Ovary (tissue), 7 donors: ENCODE measurements at regions not wholly inside any gene's neighbourhood (a gene's known extent, or its start where the extent isn't known, plus 50 kb on each side); places are given as distances from the start of the nearest gene placed in this dataset.

Experiments used
- DNase-seq, 5 donors: peaks; one replicate each; pipeline ENCODE4 v3.0.0-alpha.2; 2019 to 2020
- H3K27ac ChIP-seq, 2 donors: fragments of 200-600 bp; one replicate each; pipeline versions ENCODE4 v1.5.1 to v1.8.0; 2019 to 2022
- H3K27me3 ChIP-seq: fragments of 200-600 bp; one replicate; pipeline ENCODE4 v1.8.0; 2022
- H3K36me3 ChIP-seq: fragments of 200-600 bp; sonication (generic); one replicate; pipeline ENCODE4 v1.5.1; 2019
- H3K4me1 ChIP-seq: one replicate; pipeline ENCODE4 v1.8.1; 2013; ENCODE audit warnings: mild to moderate bottlenecking, moderate library complexity; ENCODE audit not compliant: insufficient read depth
- H3K4me3 ChIP-seq: fragments of 200-600 bp; sonication (generic); one replicate; pipeline ENCODE4 v1.5.1; 2017
- H3K9me3 ChIP-seq, 2 donors: fragments of 200-600 bp in 1 of 2; sonication (generic) in 1 of 2; one replicate each; pipeline versions ENCODE4 v1.5.1 to v1.8.1; 2013 to 2019; ENCODE audit warnings: mild to moderate bottlenecking in 1 of 2, moderate library complexity in 1 of 2
- CTCF ChIP-seq, 3 donors: fragments of 450-650 bp in 2 of 3; fragments of 200-600 bp in 1 of 3; IDR thresholded peaks; one replicate each; pipeline versions ENCODE4 v1.5.1 to v1.8.0; 2016 to 2022; ENCODE audit warnings: antibody characterized with exemption in 3 of 3, mild to moderate bottlenecking in 1 of 3
- EP300 ChIP-seq: sonication (generic); formaldehyde crosslinking; IDR thresholded peaks from one replicate; pipeline ENCODE4 v1.6.1; 2017; ENCODE audit warnings: antibody characterized with exemption
- POLR2A ChIP-seq: fragments of 450-650 bp; IDR thresholded peaks from one replicate; pipeline ENCODE4 v1.6.1; 2017; ENCODE audit warnings: antibody characterized with exemption, mild to moderate bottlenecking, moderate library complexity
- WGBS, 3 donors: extraction: QIAGEN DNeasy Blood & Tissue Kit in 1 of 3; methylation state at CpG; one replicate each; pipeline versions ENCODE4 v1.1.5 to v1.1.7; 2013 to 2017; 5-methylcytosine and 5-hydroxymethylcytosine counted together
- intact Hi-C, 4 donors: fragments of 100-400 bp; cut with DNase I; formaldehyde crosslinking; loops; one replicate each; pipeline versions ENCODE4 v1.11.0 to v1.15.1; 2022 to 2023
- donor health status: DM: no; HTN: no; CAD: no; lungs with moderate emphysema.
- donor health status: DM: no; HTN: no; CAD: no.
- donor health status: Bipolar disorder and iron deficiency.
- donor health status: DM: no; HTN: no; CAD: no.
- donor health status: DM: yes; HTN: yes; CAD: no.

- no peaks in the 10 kb centered on the region for H3K27me3 ChIP-seq
- no peak for DNase-seq
- intact Hi-C loops: no loop called here
- H3K36me3 ChIP-seq: no peaks in the 10 kb centered on the region
- TF ChIP-seq CTCF (IDR thresholded peaks at IDR 0.05): no peak
- no peak for TF ChIP-seq POLR2A
- no peak for TF ChIP-seq EP300
- H3K27ac ChIP-seq: no peak overlapping the region
- H3K4me3 ChIP-seq: no peak overlapping the region
- H3K9me3 ChIP-seq: no peaks in the 10 kb centered on the region
- WGBS, 3 donors: 83 to 91% (median 90%) methylated on average over 1 of the region's 1 CpG
- no peaks in the 10 kb centered on the region for H3K4me1 ChIP-seq
Observed at GRCh38 chr4:106494066-106494465, 125.5 kb upstream of the GIMD1 start.

- H3K4me3 ChIP-seq: no peak overlapping the region
- H3K4me1 ChIP-seq: no peaks in the 10 kb centered on the region
- no peak overlapping the region for H3K27ac ChIP-seq
- no peaks in the 10 kb centered on the region for H3K9me3 ChIP-seq
- TF ChIP-seq POLR2A: no peak
- DNase-seq: no peak
- H3K27me3 ChIP-seq: no peaks in the 10 kb centered on the region
- no peaks in the 10 kb centered on the region for H3K36me3 ChIP-seq
- intact Hi-C loops: no loop called here
Observed at GRCh38 chr4:106493086-106493485, 124.5 kb upstream of the GIMD1 start.

- TF ChIP-seq CTCF (IDR thresholded peaks at IDR 0.05): no peak
- no peak for TF ChIP-seq EP300
- no peak for TF ChIP-seq POLR2A
- 60 to 63% (median 63%) methylated on average over 2 of the region's 2 CpGs for WGBS, 3 donors
- DNase-seq: no peak
- no peaks in the 10 kb centered on the region for H3K36me3 ChIP-seq
- H3K4me3 ChIP-seq: no peak overlapping the region
- H3K27me3 ChIP-seq: no peaks in the 10 kb centered on the region
- H3K27ac ChIP-seq: no peak overlapping the region
- no peaks in the 10 kb centered on the region for H3K4me1 ChIP-seq
- H3K9me3 ChIP-seq: no peaks in the 10 kb centered on the region
- intact Hi-C loops: no loop called here
Observed at GRCh38 chr4:106486533-106486932, 118.0 kb upstream of the GIMD1 start.

GRCh38 chr4:106481801-106482200 is 113.2 kb upstream of the GIMD1 start:
- TF ChIP-seq CTCF (IDR thresholded peaks at IDR 0.05) (no peak), EP300 (no peak), POLR2A (no peak)
- intact Hi-C loops: no loop called here
- Histone ChIP-seq H3K9me3 (no peaks in the 10 kb centered on the region), H3K4me3 (no peak overlapping the region), H3K36me3 (no peaks in the 10 kb centered on the region), H3K27me3 (no peaks in the 10 kb centered on the region), H3K27ac (no peak overlapping the region), H3K4me1 (no peaks in the 10 kb centered on the region)
- 90 to 92% (median 91%) methylated on average over 3 of the region's 3 CpGs for WGBS, 3 donors
- DNase-seq: no peak

- 74 to 86% (median 81%) methylated on average over 5 of the region's 5 CpGs for WGBS, 3 donors
- H3K9me3 ChIP-seq: no peaks in the 10 kb centered on the region
- TF ChIP-seq CTCF (IDR thresholded peaks at IDR 0.05): no peak
- no peak for TF ChIP-seq POLR2A
- H3K36me3 ChIP-seq: no peaks in the 10 kb centered on the region
- no peak overlapping the region for H3K27ac ChIP-seq
- H3K4me1 ChIP-seq: no peaks in the 10 kb centered on the region
- no peak overlapping the region for H3K4me3 ChIP-seq
- intact Hi-C loops: no loop called here
- no peak for DNase-seq
- no peaks in the 10 kb centered on the region for H3K27me3 ChIP-seq
Observed at GRCh38 chr4:106478152-106478551, 109.6 kb upstream of the GIMD1 start.
